ENCODE measurements at regions not wholly inside any gene's neighbourhood (a gene's known extent, or its start where the extent isn't known, plus 50 kb on each side); places are given as distances from the start of the nearest gene placed in this dataset.
"Not testable (repeated sequence)": the region's sequence is repeated elsewhere in the genome, so short reads cannot be mapped to it uniquely, and the experiment has no call there.

GRCh38 chr2:176424746-176425145 lies 155.5 kb downstream of the MTX2 start:
- Histone ChIP-seq H3K27ac (no peak overlapping the region), H3K27me3 (no peaks in the 10 kb centered on the region), H3K36me3 (no peaks in the 10 kb centered on the region), H3K4me3 (no peak overlapping the region), H3K4me1 (no peaks in the 10 kb centered on the region), H3K9me3 (no peaks in the 10 kb centered on the region)
- TF ChIP-seq CTCF (IDR thresholded peaks at IDR 0.05) = no peak
- no peak for DNase-seq
- intact Hi-C loops (cut with DNase I) = no loop called here
- no peak for ATAC-seq

GRCh38 chr2:176427549-176427948 lies 158.3 kb downstream of the MTX2 start:
- Histone ChIP-seq H3K36me3 (no peaks in the 10 kb centered on the region), H3K4me1 (no peaks in the 10 kb centered on the region), H3K27me3 (no peaks in the 10 kb centered on the region), H3K4me3 (no peak overlapping the region), H3K27ac (no peak overlapping the region), H3K9me3 (no peaks in the 10 kb centered on the region)
- intact Hi-C loops (cut with DNase I) = no loop called here
- no peak for TF ChIP-seq CTCF (IDR thresholded peaks at IDR 0.05)
- DNase-seq = no peak
- no peak for ATAC-seq

- H3K4me3 ChIP-seq; ATAC-seq; DNase-seq; H3K9me3 ChIP-seq; H3K27me3 ChIP-seq; H3K36me3 ChIP-seq; intact Hi-C loops (cut with DNase I); H3K27ac ChIP-seq; H3K4me1 ChIP-seq: not testable (repeated sequence)
These were observed 159.8 kb downstream of the MTX2 start for GRCh38 chr2:176428944-176429469.

GRCh38 chr2:176432434-176432833 lies 163.2 kb downstream of the MTX2 start:
- H3K4me1 ChIP-seq = no peaks in the 10 kb centered on the region
- ATAC-seq = no peak
- no peak overlapping the region for H3K27ac ChIP-seq
- no peak for TF ChIP-seq CTCF (IDR thresholded peaks at IDR 0.05)
- no peaks in the 10 kb centered on the region for H3K27me3 ChIP-seq
- no peaks in the 10 kb centered on the region for H3K9me3 ChIP-seq
- intact Hi-C loops (cut with DNase I) = no loop called here
- H3K4me3 ChIP-seq = no peak overlapping the region
- no peak for DNase-seq
- no peaks in the 10 kb centered on the region for H3K36me3 ChIP-seq

- Histone ChIP-seq H3K36me3 (no peaks in the 10 kb centered on the region), H3K27me3 (no peaks in the 10 kb centered on the region), H3K4me1 (no peaks in the 10 kb centered on the region), H3K4me3 (no peak overlapping the region), H3K9me3 (no peaks in the 10 kb centered on the region), H3K27ac (no peak overlapping the region)
- intact Hi-C loops (cut with DNase I) = no loop called here
- no peak for TF ChIP-seq CTCF (IDR thresholded peaks at IDR 0.05)
- ATAC-seq (no peak), DNase-seq (no peak)
These were observed 166.5 kb downstream of the MTX2 start for GRCh38 chr2:176435729-176436128.

- H3K36me3 ChIP-seq = no peaks in the 10 kb centered on the region
- no peak for DNase-seq
- H3K4me1 ChIP-seq = no peaks in the 10 kb centered on the region
- no peak for TF ChIP-seq CTCF (IDR thresholded peaks at IDR 0.05)
- no peak for ATAC-seq
- intact Hi-C loops (cut with DNase I) = no loop called here
- H3K4me3 ChIP-seq = no peak overlapping the region
- no peaks in the 10 kb centered on the region for H3K9me3 ChIP-seq
- no peak overlapping the region for H3K27ac ChIP-seq
- H3K27me3 ChIP-seq = no peaks in the 10 kb centered on the region
These were observed 174.7 kb downstream of the MTX2 start for GRCh38 chr2:176443946-176444345.

Measured in upper lobe of right lung (tissue), 1 donor.